ENCODE measurements at regions not wholly inside any gene's neighbourhood (a gene's known extent, or its start where the extent isn't known, plus 50 kb on each side); places are given as distances from the start of the nearest gene placed in this dataset.

DNA sequence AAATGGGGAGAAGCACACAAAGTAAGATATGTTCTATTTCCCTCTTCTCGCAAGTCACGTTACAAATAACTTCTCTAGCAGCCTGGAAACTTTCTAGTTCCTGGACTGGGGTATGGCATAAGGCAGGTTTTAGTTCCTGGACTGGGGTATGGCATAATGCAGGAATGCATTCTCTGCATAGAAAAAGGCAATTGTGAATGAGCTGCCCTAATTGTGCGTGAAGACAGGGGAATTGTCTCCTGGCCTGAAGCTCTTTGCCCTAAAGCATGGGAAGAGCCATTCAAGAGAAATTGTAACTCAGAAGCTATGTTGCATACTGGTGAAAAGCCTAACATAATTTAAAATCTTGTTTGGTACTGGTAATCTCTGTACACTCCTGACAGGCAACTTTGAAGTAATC, 54.3 kb upstream of the CBLB start:
- in situ Hi-C loops (cut with MboI; ENCODE audit: low sequenced_read_pairs) = no loop called here

- in situ Hi-C loops (cut with MboI; ENCODE audit: low sequenced_read_pairs) = no loop called here
Observed at GRCh38 chr3:105927741-105928140, 58.9 kb upstream of the CBLB start.

DNA sequence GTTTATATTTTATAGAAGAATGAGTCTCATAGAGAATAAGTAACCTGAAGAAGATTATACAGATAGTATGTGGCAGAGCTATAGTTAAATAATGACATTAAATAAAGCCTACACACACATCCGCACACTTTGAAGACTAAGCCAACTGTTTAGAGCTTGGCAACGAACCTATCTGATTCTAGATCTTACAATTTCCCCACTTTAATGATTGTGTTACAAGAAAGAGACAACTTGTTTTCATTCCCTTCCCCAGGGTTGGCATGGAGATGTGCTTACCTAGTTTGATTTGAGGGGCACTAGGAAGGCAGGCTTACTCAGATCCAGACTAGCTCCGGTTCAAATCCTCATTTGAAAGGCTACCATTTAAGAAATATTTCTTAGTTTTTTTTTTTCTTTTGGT, 61.9 kb upstream of the CBLB start:
- in situ Hi-C loops (cut with MboI; ENCODE audit: low sequenced_read_pairs) = no loop called here

DNA sequence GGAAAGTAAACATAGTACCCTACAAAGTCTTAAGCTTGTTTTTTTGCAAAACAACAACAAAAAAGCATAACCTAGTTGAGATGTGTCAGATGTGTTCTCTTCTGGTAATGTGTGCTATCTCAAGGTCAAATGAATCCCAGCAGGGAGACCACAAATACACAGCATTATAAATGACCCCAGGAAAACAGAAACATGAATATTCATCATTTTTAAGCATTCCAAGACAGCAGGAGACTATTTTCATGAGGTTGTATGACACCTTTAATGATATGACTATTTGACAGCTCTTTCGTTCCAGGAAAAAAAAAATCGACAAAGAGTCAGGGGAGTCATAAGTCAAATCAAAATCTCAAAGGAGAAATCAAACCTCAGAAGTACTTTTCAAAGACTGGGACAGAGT, 62.7 kb upstream of the CBLB start:
- in situ Hi-C loops (cut with MboI; ENCODE audit: low sequenced_read_pairs) = no loop called here

- in situ Hi-C loops (cut with MboI; ENCODE audit: low sequenced_read_pairs) = no loop called here
Observed at GRCh38 chr3:105933871-105934270, 65.1 kb upstream of the CBLB start.

- in situ Hi-C loops (cut with MboI; ENCODE audit: low sequenced_read_pairs) = no loop called here
Observed at GRCh38 chr3:105938101-105938500, 69.3 kb upstream of the CBLB start.

DNA sequence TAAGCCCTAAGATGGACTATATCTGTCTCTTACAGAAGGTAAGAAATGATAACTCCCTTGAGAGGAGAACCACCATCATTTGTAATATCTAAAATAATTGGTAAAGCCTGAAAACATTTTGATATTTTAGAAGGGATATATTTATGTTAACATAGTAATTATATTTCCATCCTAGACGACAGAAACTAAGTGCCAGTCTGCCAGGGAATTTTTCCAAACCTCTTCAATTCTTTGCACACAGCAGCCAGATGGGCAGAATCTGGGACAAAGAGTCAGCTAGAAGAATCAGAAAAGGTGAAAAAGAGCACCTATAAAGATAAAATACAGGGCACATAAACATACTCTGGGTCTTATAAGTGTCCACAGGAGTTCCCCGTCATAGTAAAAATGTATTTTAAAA, 70.0 kb upstream of the CBLB start:
- in situ Hi-C loops (cut with MboI; ENCODE audit: low sequenced_read_pairs) = no loop called here

- in situ Hi-C loops (cut with MboI; ENCODE audit: low sequenced_read_pairs) = no loop called here
Observed at GRCh38 chr3:105944276-105944675, 75.5 kb upstream of the CBLB start.

DNA sequence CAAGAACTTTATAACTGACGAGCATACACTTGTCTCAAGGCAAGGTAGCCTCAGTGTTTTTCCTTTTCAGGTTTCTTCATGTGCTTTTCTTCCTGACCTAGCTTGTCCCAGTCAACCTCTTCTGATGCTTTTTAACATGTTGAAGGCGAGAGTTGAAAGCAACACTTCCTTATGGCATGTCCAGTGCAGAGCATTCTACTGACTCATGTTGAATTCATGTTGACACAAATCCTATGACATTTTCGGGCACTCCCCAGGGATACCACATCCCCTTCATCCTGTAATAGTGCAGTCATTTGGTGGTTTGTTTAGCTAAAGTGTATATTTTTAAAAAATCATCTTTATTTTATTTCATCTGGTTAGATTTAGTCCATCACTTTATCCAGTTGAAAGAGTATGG, 75.9 kb upstream of the CBLB start:
- in situ Hi-C loops (cut with MboI; ENCODE audit: low sequenced_read_pairs) = no loop called here

GRCh38 chr3:105948101-105948500, 79.3 kb upstream of the CBLB start:
- in situ Hi-C loops (cut with MboI; ENCODE audit: low sequenced_read_pairs) = no loop called here

DNA sequence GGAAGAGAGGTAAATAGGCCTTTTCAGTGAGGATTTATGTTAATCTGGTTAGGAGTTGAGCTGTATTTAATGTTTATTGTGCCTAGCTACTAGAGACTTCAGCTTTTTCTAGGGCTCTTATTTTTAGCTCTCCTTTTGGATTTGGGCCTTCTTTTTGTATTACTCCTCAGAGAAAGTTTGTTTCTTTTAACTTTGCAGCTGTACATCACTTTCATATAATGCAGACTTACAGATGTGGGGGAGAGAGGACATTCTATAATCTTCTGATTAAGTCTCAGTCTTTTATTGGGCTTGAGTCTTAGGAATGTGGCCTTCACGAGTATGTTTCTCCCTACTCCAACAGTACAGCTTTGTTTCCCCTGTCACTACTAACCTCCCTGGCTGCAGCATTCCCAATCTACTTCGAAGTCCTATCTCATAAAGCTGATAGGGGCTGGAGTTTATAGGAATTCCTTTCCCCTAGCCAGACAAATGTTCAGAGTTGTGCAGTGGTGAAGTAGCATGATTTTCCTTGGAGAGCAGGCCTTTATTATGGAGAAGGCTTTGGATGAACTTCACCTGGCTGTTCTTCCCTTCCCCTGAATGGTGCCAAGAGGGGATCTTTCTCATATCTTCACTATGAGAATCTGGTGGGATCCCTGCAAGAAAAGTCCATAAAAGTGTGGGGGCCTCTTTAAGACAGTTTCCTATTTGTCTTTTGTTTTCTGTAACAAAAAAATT, 82.2 kb upstream of the CBLB start:
- in situ Hi-C loops (cut with MboI; ENCODE audit: low sequenced_read_pairs) = no loop called here

- in situ Hi-C loops (cut with MboI; ENCODE audit: low sequenced_read_pairs) = no loop called here
Observed at GRCh38 chr3:105953831-105954230, 85.0 kb upstream of the CBLB start.

GRCh38 chr3:105956306-105956705, 87.5 kb upstream of the CBLB start:
- in situ Hi-C loops (cut with MboI; ENCODE audit: low sequenced_read_pairs) = no loop called here

DNA sequence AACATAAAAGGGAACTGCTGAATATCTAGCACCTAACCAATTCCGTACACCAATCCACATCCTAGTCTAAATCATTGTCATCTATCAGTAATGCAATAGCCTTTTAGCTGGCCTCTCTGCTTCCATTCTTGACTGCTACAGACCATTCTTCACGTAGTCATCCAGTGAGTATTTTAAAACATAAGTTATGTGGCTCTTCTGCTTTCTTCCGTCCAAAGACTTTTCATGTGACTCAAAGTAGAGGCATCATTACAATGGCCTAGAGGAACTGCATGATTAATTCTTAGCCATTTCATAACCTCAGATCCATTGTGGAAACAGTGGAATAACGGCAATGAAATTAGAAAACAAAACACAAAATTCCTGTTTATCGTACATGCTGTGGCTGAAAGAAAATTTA, 88.9 kb upstream of the CBLB start:
- in situ Hi-C loops (cut with MboI; ENCODE audit: low sequenced_read_pairs) = no loop called here

- in situ Hi-C loops (cut with MboI; ENCODE audit: low sequenced_read_pairs) = no loop called here
Observed at GRCh38 chr3:105958237-105959000, 89.6 kb upstream of the CBLB start.

- in situ Hi-C loops (cut with MboI; ENCODE audit: low sequenced_read_pairs) = no loop called here
Observed at GRCh38 chr3:105959851-105960250, 91.0 kb upstream of the CBLB start.

DNA sequence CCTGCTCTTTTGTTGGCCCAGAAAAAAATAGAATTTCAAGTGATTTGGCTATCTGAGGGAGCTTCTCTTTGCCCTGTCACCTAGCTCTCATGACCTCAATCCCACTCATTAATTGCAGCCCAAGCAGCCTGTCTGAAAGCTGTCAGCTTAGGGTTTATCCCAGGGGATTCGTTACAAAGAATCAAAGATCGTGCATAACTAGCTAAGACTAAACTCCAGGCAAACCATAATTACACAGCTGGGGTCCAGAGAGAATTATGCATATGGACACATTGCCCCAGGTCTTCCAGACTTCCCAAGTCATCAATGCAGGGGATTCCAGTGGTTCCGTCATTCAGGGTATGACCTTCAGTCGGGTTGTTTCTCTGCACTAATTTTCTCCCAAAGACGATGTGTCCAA, 91.6 kb upstream of the CBLB start:
- in situ Hi-C loops (cut with MboI; ENCODE audit: low sequenced_read_pairs) = no loop called here

DNA sequence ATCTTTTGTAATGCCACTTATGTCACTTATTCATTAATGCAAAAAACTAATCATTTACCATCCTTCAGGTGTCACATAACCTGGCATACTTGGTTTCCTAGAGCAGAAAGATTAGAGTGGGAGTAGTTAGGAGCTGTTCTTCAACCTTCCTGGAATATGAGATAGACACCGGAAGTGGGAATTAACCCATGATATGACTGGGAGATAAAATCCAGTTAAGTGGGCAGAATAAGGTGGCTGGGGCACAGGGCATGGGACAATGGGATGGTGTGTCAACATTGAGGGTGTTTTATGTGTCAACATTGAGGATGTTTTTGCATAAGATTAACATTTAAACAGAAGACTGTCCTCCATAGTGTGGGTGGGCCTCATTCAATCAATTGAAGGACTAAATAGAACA, 94.3 kb upstream of the CBLB start:
- in situ Hi-C loops (cut with MboI; ENCODE audit: low sequenced_read_pairs) = no loop called here

- in situ Hi-C loops (cut with MboI; ENCODE audit: low sequenced_read_pairs) = no loop called here
Observed at GRCh38 chr3:105965384-105965783, 96.6 kb upstream of the CBLB start.

DNA sequence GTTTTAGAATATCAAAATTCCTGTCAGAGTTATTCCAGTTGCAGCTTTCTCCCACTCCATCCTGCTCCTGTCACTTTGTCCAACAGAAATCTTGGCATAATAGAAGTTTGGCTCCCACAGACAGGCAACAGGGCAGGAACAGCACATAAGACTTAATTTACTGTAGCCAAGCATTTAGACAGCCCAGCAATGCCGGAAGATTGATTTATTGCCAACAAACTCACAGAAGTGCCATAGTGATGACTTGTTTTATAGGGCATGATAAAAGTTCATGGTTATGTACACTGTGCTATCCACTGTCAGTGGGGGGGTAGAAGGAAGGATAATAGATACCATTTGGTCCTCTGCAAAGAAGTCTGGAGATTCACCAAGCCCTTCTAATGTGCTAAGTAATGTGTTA, 98.3 kb upstream of the CBLB start:
- in situ Hi-C loops (cut with MboI; ENCODE audit: low sequenced_read_pairs) = no loop called here

- in situ Hi-C loops (cut with MboI; ENCODE audit: low sequenced_read_pairs) = no loop called here
Observed at GRCh38 chr3:105970283-105970682, 101.5 kb upstream of the CBLB start.

DNA sequence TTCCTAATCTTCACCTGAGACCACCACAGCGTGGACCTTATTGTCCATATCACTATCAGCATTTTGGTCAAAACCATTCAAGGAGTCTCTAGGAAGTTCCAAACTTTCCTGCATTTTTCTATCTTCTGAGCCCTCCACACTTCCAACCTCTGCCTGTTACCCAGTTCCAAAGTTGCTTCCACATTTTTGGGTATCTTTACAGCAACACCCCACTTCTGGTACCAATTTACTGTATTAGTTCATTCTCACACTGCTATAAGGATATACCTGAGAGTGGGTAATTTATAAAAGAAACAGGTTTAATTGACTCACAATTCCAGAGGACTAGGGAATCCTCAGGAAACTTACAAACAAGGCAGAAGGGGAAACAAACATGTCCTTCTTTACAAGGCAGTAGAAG, 103.3 kb upstream of the CBLB start:
- in situ Hi-C loops (cut with MboI; ENCODE audit: low sequenced_read_pairs) = no loop called here

DNA sequence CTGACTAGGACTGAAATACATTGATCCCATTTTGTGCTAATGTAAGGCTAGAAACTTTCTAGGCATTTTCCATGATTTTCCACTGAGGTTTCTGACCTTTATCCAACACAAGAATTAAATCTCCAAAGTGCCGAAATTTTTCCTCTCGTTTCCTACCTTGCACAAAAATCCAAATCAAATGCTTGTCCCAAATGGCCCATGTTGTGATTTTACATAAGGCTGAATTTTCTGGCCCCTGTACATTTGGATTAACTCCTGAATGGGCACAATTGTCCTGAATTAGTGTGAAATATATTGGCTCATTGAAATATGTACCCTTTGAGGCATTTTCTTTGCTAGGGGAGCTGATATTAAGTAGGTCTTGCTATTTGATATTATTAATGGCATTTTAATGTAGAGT, 105.6 kb upstream of the CBLB start:
- in situ Hi-C loops (cut with MboI; ENCODE audit: low sequenced_read_pairs) = no loop called here

All from HL-60/S4 (cell line).